MCF 10A (cell line): ENCODE measurements at regions not wholly inside any gene's neighbourhood (a gene's known extent, or its start where the extent isn't known, plus 50 kb on each side); places are given as distances from the start of the nearest gene placed in this dataset.
"Not testable (repeated sequence)": the region's sequence is repeated elsewhere in the genome, so short reads cannot be mapped to it uniquely, and the experiment has no call there.

ENCODE experiments used
- BruUV-seq: library from RNA; stranded (reverse); fragments of 400-500 nt; replicated peaks from 2 replicates; lab custom pipeline; 2021; lab: Mats Ljungman, UMichigan
- CTCF ChIA-PET: fragments of 300-600 bp; sonication (Branson Sonifier 250); formaldehyde crosslinking; extraction: SDS; loops from one replicate; lab custom pipeline; 2021; ENCODE audit warnings: antibody characterized with exemption, inconsistent platforms; lab: Yijun Ruan, JAX
- POLR2A ChIA-PET: fragments of 300-600, 350-650 bp; sonication (Branson Sonifier 250); formaldehyde crosslinking; extraction: SDS; loops from one replicate; lab custom pipeline; 2020; ENCODE audit warnings: antibody characterized with exemption, inconsistent platforms; lab: Yijun Ruan, JAX
- DNase-seq: peaks from one replicate; pipeline ENCODE4 v3.0.0-alpha.2; 2018; ENCODE audit not compliant: unreplicated experiment
- H3K27ac Mint-ChIP-seq: one replicate; pipeline ENCODE4 v1.8.0; 2022; ENCODE audit warnings: mild to moderate bottlenecking, low read depth, mixed read lengths; ENCODE audit not compliant: unreplicated experiment
- H3K27me3 Mint-ChIP-seq: one replicate; pipeline ENCODE4 v1.8.0; 2022; ENCODE audit warnings: mixed read lengths; ENCODE audit not compliant: insufficient read depth, unreplicated experiment
- H3K36me3 Mint-ChIP-seq: one replicate; pipeline ENCODE4 v1.8.0; 2022; ENCODE audit warnings: mild to moderate bottlenecking, moderate library complexity, mixed read lengths; ENCODE audit not compliant: insufficient read depth, unreplicated experiment
- H3K4me1 Mint-ChIP-seq: one replicate; pipeline ENCODE4 v1.8.0; 2022; ENCODE audit warnings: mixed read lengths; ENCODE audit not compliant: insufficient read depth, unreplicated experiment
- H3K4me3 Mint-ChIP-seq: one replicate; pipeline ENCODE4 v1.8.0; 2022; ENCODE audit warnings: mild to moderate bottlenecking, moderate library complexity, mixed read lengths; ENCODE audit not compliant: unreplicated experiment
- H3K9me3 Mint-ChIP-seq: one replicate; pipeline ENCODE4 v1.8.0; 2022; ENCODE audit warnings: mixed read lengths; ENCODE audit not compliant: unreplicated experiment
- CTCF ChIP-seq: fragments of 200-600 bp; IDR thresholded peaks from one replicate; pipeline ENCODE4 v1.8.0; 2022; ENCODE audit warnings: antibody characterized with exemption, mild to moderate bottlenecking; ENCODE audit not compliant: unreplicated experiment
- intact Hi-C: fragments of 100-400 bp; cut with micrococcal nuclease; formaldehyde crosslinking; loops from 2 replicates; pipeline ENCODE4 v1.14.1; 2022

- Mint-ChIP-seq H3K27ac (no peak overlapping the region), H3K36me3 (no peaks in the 10 kb centered on the region), H3K4me1 (peaks cover 6% of the 10 kb centered on the region), H3K27me3 (no peaks in the 10 kb centered on the region), H3K9me3 (no peaks in the 10 kb centered on the region), H3K4me3 (no peak overlapping the region)
- TF ChIP-seq CTCF, result no peak
- BruUV-seq, result no TSS peak
- POLR2A ChIA-PET, result no interaction called here
- DNase-seq, result no peak
- intact Hi-C loops, result no loop called here
- CTCF ChIA-PET, result no interaction called here
Measured at GRCh38 chr1:199245946-199246345, 607.1 kb downstream of the PTPRC start.

- H3K9me3 Mint-ChIP-seq, result no peaks in the 10 kb centered on the region
- H3K4me3 Mint-ChIP-seq, result no peak overlapping the region
- no peak for DNase-seq
- peaks cover 6% of the 10 kb centered on the region for H3K4me1 Mint-ChIP-seq
- H3K36me3 Mint-ChIP-seq, result no peaks in the 10 kb centered on the region
- BruUV-seq, result no TSS peak
- no peak overlapping the region for H3K27ac Mint-ChIP-seq
- POLR2A ChIA-PET, result no interaction called here
- CTCF ChIA-PET, result interaction anchor here (0.7 to 1.1 kb wide), 2 partner anchors 26 to 78 kb away, joined by 3 read pairs; no protein-coding TSS in a partner anchor
- no peaks in the 10 kb centered on the region for H3K27me3 Mint-ChIP-seq
- intact Hi-C loops, result no loop called here
- no peak for TF ChIP-seq CTCF
Measured at GRCh38 chr1:199246716-199247115, 607.9 kb downstream of the PTPRC start.

GRCh38 chr1:199247891-199248290, 609.1 kb downstream of the PTPRC start:
- no peak overlapping the region for H3K4me3 Mint-ChIP-seq
- no peaks in the 10 kb centered on the region for H3K36me3 Mint-ChIP-seq
- POLR2A ChIA-PET, result interaction anchor here (0.7 kb wide), 1 partner anchor 177 kb away, joined by 3 read pairs; no protein-coding TSS in a partner anchor
- no TSS peak for BruUV-seq
- intact Hi-C loops, result no loop called here
- H3K27ac Mint-ChIP-seq, result no peak overlapping the region
- CTCF ChIA-PET, result interaction anchor here (0.5 kb wide), 1 partner anchor 1454 kb away, joined by 4 read pairs; no protein-coding TSS in a partner anchor
- TF ChIP-seq CTCF, result no peak
- H3K27me3 Mint-ChIP-seq, result no peaks in the 10 kb centered on the region
- no peaks in the 10 kb centered on the region for H3K9me3 Mint-ChIP-seq
- no peak for DNase-seq
- peaks cover 6% of the 10 kb centered on the region for H3K4me1 Mint-ChIP-seq

GRCh38 chr1:199254040-199254439, 615.2 kb downstream of the PTPRC start:
- DNase-seq, H3K4me1 Mint-ChIP-seq, H3K27me3 Mint-ChIP-seq, H3K36me3 Mint-ChIP-seq, POLR2A ChIA-PET, BruUV-seq, H3K4me3 Mint-ChIP-seq, CTCF ChIA-PET, H3K27ac Mint-ChIP-seq, intact Hi-C loops: not testable (repeated sequence)
- H3K9me3 Mint-ChIP-seq, result peaks cover 11% of the 10 kb centered on the region

- no peaks in the 10 kb centered on the region for H3K36me3 Mint-ChIP-seq
- no peaks in the 10 kb centered on the region for H3K4me1 Mint-ChIP-seq
- H3K9me3 Mint-ChIP-seq, result no peaks in the 10 kb centered on the region
- H3K4me3 Mint-ChIP-seq, result no peak overlapping the region
- no peak overlapping the region for H3K27ac Mint-ChIP-seq
- intact Hi-C loops, result no loop called here
- BruUV-seq, result no TSS peak
- POLR2A ChIA-PET, result no interaction called here
- CTCF ChIA-PET, result interaction anchor here (0.8 kb wide), 1 partner anchor 9 kb away, joined by 3 read pairs; no protein-coding TSS in a partner anchor
- no peak for DNase-seq
- TF ChIP-seq CTCF, result no peak
- H3K27me3 Mint-ChIP-seq, result no peaks in the 10 kb centered on the region
Measured at GRCh38 chr1:199261328-199261727, 622.5 kb downstream of the PTPRC start.
